Ectodermal cell (in vitro differentiated cells): ENCODE measurements at regions not wholly inside any gene's neighbourhood (a gene's known extent, or its start where the extent isn't known, plus 50 kb on each side); places are given as distances from the start of the nearest gene placed in this dataset.

Source experiments
- H3K27ac ChIP-seq: 2 replicates; pipeline ENCODE4 v1.7.0; 2013; ENCODE audit warnings: mild to moderate bottlenecking, low read depth, low read length; ENCODE audit not compliant: insufficient read depth, poor library complexity, severe bottlenecking
- H3K27me3 ChIP-seq: 2 replicates; pipeline ENCODE4 v1.7.0; 2013; ENCODE audit warnings: mild to moderate bottlenecking, low read length; ENCODE audit not compliant: insufficient read depth, control insufficient read depth, poor library complexity, severe bottlenecking
- H3K36me3 ChIP-seq: one replicate; pipeline ENCODE4 v1.7.0; 2013; ENCODE audit warnings: low read length; ENCODE audit not compliant: control insufficient read depth, insufficient read depth
- H3K4me1 ChIP-seq: one replicate; pipeline ENCODE4 v1.7.0; 2013; ENCODE audit warnings: low read length; ENCODE audit not compliant: control insufficient read depth, insufficient read depth
- H3K4me3 ChIP-seq: 2 replicates; pipeline ENCODE4 v1.7.0; 2013; ENCODE audit warnings: low read depth, low read length, control low read depth; ENCODE audit not compliant: insufficient read depth
- H3K9me3 ChIP-seq: 2 replicates; pipeline ENCODE4 v1.7.0; 2013; ENCODE audit warnings: mild to moderate bottlenecking, low read length, moderate library complexity; ENCODE audit not compliant: control insufficient read depth
- WGBS, 2 experiments: methylation state at CpG; one replicate each; pipeline ENCODE4 v1.1.7; 2013; ENCODE audit warnings: missing lambda C conversion rate in 2 of 2; 5-methylcytosine and 5-hydroxymethylcytosine counted together

- Histone ChIP-seq H3K9me3 (no peaks in the 10 kb centered on the region), H3K27me3 (no peaks in the 10 kb centered on the region), H3K36me3 (no peaks in the 10 kb centered on the region), H3K4me3 (no peak overlapping the region), H3K27ac (no peak overlapping the region), H3K4me1 (no peaks in the 10 kb centered on the region)
Observed at GRCh38 chr22:34116126-34116525, 195.8 kb upstream of the LARGE1 start.

GRCh38 chr22:34122042-34122441, 201.8 kb upstream of the LARGE1 start:
- WGBS, 2 experiments: 96% methylated on average over 1 of the region's 1 CpG
- Histone ChIP-seq H3K4me3 (no peak overlapping the region), H3K36me3 (no peaks in the 10 kb centered on the region), H3K9me3 (no peaks in the 10 kb centered on the region), H3K27ac (no peak overlapping the region), H3K4me1 (no peaks in the 10 kb centered on the region), H3K27me3 (no peaks in the 10 kb centered on the region)

GRCh38 chr22:34129691-34130486, 209.6 kb upstream of the LARGE1 start:
- no peaks in the 10 kb centered on the region for H3K9me3 ChIP-seq
- H3K36me3 ChIP-seq: no peaks in the 10 kb centered on the region
- 91 to 97% methylated on average over 3 to 4 of the region's 4 CpGs for WGBS, 2 experiments

GRCh38 chr22:34135749-34136148, 215.5 kb upstream of the LARGE1 start:
- WGBS, 2 experiments: 94 to 95% methylated on average over 7 of the region's 7 CpGs
- H3K27ac ChIP-seq: no peak overlapping the region
- H3K27me3 ChIP-seq: no peaks in the 10 kb centered on the region
- H3K4me1 ChIP-seq: no peaks in the 10 kb centered on the region
- no peaks in the 10 kb centered on the region for H3K36me3 ChIP-seq
- H3K9me3 ChIP-seq: no peaks in the 10 kb centered on the region
- H3K4me3 ChIP-seq: no peak overlapping the region

More at GRCh38 chr22:34129691-34130486, 209.6 kb upstream of the LARGE1 start:
- Histone ChIP-seq H3K4me3 (no peak overlapping the region), H3K27ac (no peak overlapping the region), H3K4me1 (no peaks in the 10 kb centered on the region), H3K27me3 (no peaks in the 10 kb centered on the region)

GRCh38 chr22:34150023-34150422, 229.7 kb upstream of the LARGE1 start:
- no peaks in the 10 kb centered on the region for H3K36me3 ChIP-seq
- no peak overlapping the region for H3K4me3 ChIP-seq
- H3K4me1 ChIP-seq: no peaks in the 10 kb centered on the region
- no peak overlapping the region for H3K27ac ChIP-seq
- no peaks in the 10 kb centered on the region for H3K27me3 ChIP-seq
- H3K9me3 ChIP-seq: no peaks in the 10 kb centered on the region

GRCh38 chr22:34159491-34159890, 239.2 kb upstream of the LARGE1 start:
- peaks cover 39% of the 10 kb centered on the region for H3K27me3 ChIP-seq
- no peak overlapping the region for H3K4me3 ChIP-seq
- peaks cover 12% of the 10 kb centered on the region for H3K4me1 ChIP-seq
- H3K27ac ChIP-seq: no peak overlapping the region
- no peaks in the 10 kb centered on the region for H3K9me3 ChIP-seq
- H3K36me3 ChIP-seq: no peaks in the 10 kb centered on the region
- 93% methylated on average over 8 of the region's 8 CpGs for WGBS, 2 experiments

GRCh38 chr22:34160141-34160783, 240.0 kb upstream of the LARGE1 start:
- Histone ChIP-seq H3K9me3 (no peaks in the 10 kb centered on the region), H3K4me3 (no peak overlapping the region), H3K27ac (peak overlapping the region; percentile 11), H3K27me3 (peaks cover 47% of the 10 kb centered on the region), H3K4me1 (peaks cover 12% of the 10 kb centered on the region), H3K36me3 (no peaks in the 10 kb centered on the region)
- WGBS, 2 experiments: 5 to 8% methylated on average over 4 of the region's 4 CpGs

- 46 to 63% methylated on average over 8 of the region's 9 CpGs for WGBS, 2 experiments
- Histone ChIP-seq H3K27ac (peak overlapping the region; percentile 27), H3K27me3 (peaks cover 47% of the 10 kb centered on the region), H3K9me3 (no peaks in the 10 kb centered on the region), H3K36me3 (no peaks in the 10 kb centered on the region), H3K4me1 (peaks cover 12% of the 10 kb centered on the region), H3K4me3 (no peak overlapping the region)
Observed at GRCh38 chr22:34161431-34162123, 241.3 kb upstream of the LARGE1 start.

GRCh38 chr22:34198976-34199375, 278.7 kb upstream of the LARGE1 start:
- WGBS, 2 experiments: 57 to 64% methylated on average over 3 of the region's 3 CpGs
- no peaks in the 10 kb centered on the region for H3K4me1 ChIP-seq
- H3K27me3 ChIP-seq: no peaks in the 10 kb centered on the region
- no peak overlapping the region for H3K4me3 ChIP-seq
- no peaks in the 10 kb centered on the region for H3K9me3 ChIP-seq
- no peak overlapping the region for H3K27ac ChIP-seq
- no peaks in the 10 kb centered on the region for H3K36me3 ChIP-seq

GRCh38 chr22:34210301-34210700, 290.0 kb upstream of the LARGE1 start:
- WGBS, 2 experiments: 56 to 69% methylated on average over 7 of the region's 7 CpGs
- Histone ChIP-seq H3K4me1 (peaks cover 15% of the 10 kb centered on the region), H3K27ac (peak overlapping the region; percentile 38), H3K4me3 (no peak overlapping the region), H3K9me3 (no peaks in the 10 kb centered on the region), H3K27me3 (no peaks in the 10 kb centered on the region), H3K36me3 (no peaks in the 10 kb centered on the region)
